ENCODE measurements at regions not wholly inside any gene's neighbourhood (a gene's known extent, or its start where the extent isn't known, plus 50 kb on each side); places are given as distances from the start of the nearest gene placed in this dataset.

- TF ChIP-seq CTCF (IDR thresholded peaks at IDR 0.05; ENCODE audit: low read depth, low read length) = no peak
- H3K4me3 ChIP-seq = no peak overlapping the region
- H3K27me3 ChIP-seq = no peaks in the 10 kb centered on the region
- no peak overlapping the region for H3K27ac ChIP-seq
- peaks cover 7% of the 10 kb centered on the region for H3K4me1 ChIP-seq (ENCODE audit: low read depth)
- H3K36me3 ChIP-seq = no peaks in the 10 kb centered on the region
- no peak for DNase-seq (ENCODE audit: low read depth in 1 of 2, low spot score in 1 of 2)
- no peaks in the 10 kb centered on the region for H3K9me3 ChIP-seq (ENCODE audit: low read depth)
Measured at GRCh38 chr6:20334962-20335361, 66.7 kb upstream of the E2F3 start.

- peaks cover 7% of the 10 kb centered on the region for H3K4me1 ChIP-seq (ENCODE audit: low read depth)
- H3K27ac ChIP-seq = no peak overlapping the region
- H3K36me3 ChIP-seq = no peaks in the 10 kb centered on the region
- H3K27me3 ChIP-seq = no peaks in the 10 kb centered on the region
- H3K9me3 ChIP-seq (ENCODE audit: low read depth) = no peaks in the 10 kb centered on the region
- no peak for DNase-seq (ENCODE audit: low read depth in 1 of 2, low spot score in 1 of 2)
- TF ChIP-seq CTCF (IDR thresholded peaks at IDR 0.05; ENCODE audit: low read depth, low read length) = no peak
- H3K4me3 ChIP-seq = no peak overlapping the region
Measured at GRCh38 chr6:20335872-20336271, 65.8 kb upstream of the E2F3 start.

GRCh38 chr6:20338156-20338555 is 63.5 kb upstream of the E2F3 start:
- Histone ChIP-seq H3K9me3 (ENCODE audit: low read depth) (no peaks in the 10 kb centered on the region), H3K27ac (no peak overlapping the region), H3K4me3 (no peak overlapping the region), H3K36me3 (no peaks in the 10 kb centered on the region), H3K27me3 (no peaks in the 10 kb centered on the region), H3K4me1 (ENCODE audit: low read depth) (no peaks in the 10 kb centered on the region)
- DNase-seq (ENCODE audit: low read depth in 1 of 2, low spot score in 1 of 2) = no peak
- no peak for TF ChIP-seq CTCF (IDR thresholded peaks at IDR 0.05; ENCODE audit: low read depth, low read length)

GRCh38 chr6:20340068-20340848 is 61.4 kb upstream of the E2F3 start:
- Histone ChIP-seq H3K36me3 (no peaks in the 10 kb centered on the region), H3K27me3 (no peaks in the 10 kb centered on the region), H3K4me3 (no peak overlapping the region), H3K27ac (no peak overlapping the region), H3K9me3 (ENCODE audit: low read depth) (no peaks in the 10 kb centered on the region), H3K4me1 (ENCODE audit: low read depth) (no peaks in the 10 kb centered on the region)
- no peak for DNase-seq (ENCODE audit: low read depth in 1 of 2, low spot score in 1 of 2)
- no peak for TF ChIP-seq CTCF (IDR thresholded peaks at IDR 0.05; ENCODE audit: low read depth, low read length)

GRCh38 chr6:20341096-20341495 is 60.6 kb upstream of the E2F3 start:
- Histone ChIP-seq H3K36me3 (no peaks in the 10 kb centered on the region), H3K4me3 (no peak overlapping the region), H3K27ac (no peak overlapping the region), H3K9me3 (ENCODE audit: low read depth) (no peaks in the 10 kb centered on the region), H3K4me1 (ENCODE audit: low read depth) (no peaks in the 10 kb centered on the region), H3K27me3 (no peaks in the 10 kb centered on the region)
- no peak for TF ChIP-seq CTCF (IDR thresholded peaks at IDR 0.05; ENCODE audit: low read depth, low read length)
- no peak for DNase-seq (ENCODE audit: low read depth in 1 of 2, low spot score in 1 of 2)
